Thyroid gland (tissue), 4 donors: ENCODE measurements at regions not wholly inside any gene's neighbourhood (a gene's known extent, or its start where the extent isn't known, plus 50 kb on each side); places are given as distances from the start of the nearest gene placed in this dataset.
A peak's percentile ranks its signal among the peaks of the same experiment; 100 is the strongest.

Experiments
- DNase-seq, 2 donors: peaks; one replicate each; pipeline ENCODE4 v3.0.0-alpha.2; 2019
- H3K27ac ChIP-seq, 3 donors: fragments of 200-600 bp; sonication (generic); 1 replicate in 2 of 3; 2 replicates in 1 of 3; pipeline ENCODE4 v1.5.1; 2016 to 2019; ENCODE audit warnings: mild to moderate bottlenecking in 1 of 3, moderate library complexity in 1 of 3
- H3K27me3 ChIP-seq: fragments of 200-600 bp; sonication (generic); one replicate; pipeline ENCODE4 v1.5.1; 2019
- H3K36me3 ChIP-seq, 2 donors: fragments of 200-600 bp; sonication (generic); one replicate each; pipeline ENCODE4 v1.5.1; 2016 to 2019
- H3K4me1 ChIP-seq, 2 donors: fragments of 200-600 bp; sonication (generic); one replicate each; pipeline ENCODE4 v1.5.1; 2017 to 2019
- H3K4me3 ChIP-seq, 3 donors: fragments of 200-600 bp; sonication (generic); replicated peaks in 1 of 3; 1 replicate in 2 of 3; 2 replicates in 1 of 3; pipeline ENCODE4 v1.5.1; 2016; ENCODE audit warnings: mild to moderate bottlenecking in 1 of 3
- H3K9me3 ChIP-seq: fragments of 200-600 bp; sonication (generic); one replicate; pipeline ENCODE4 v1.5.1; 2017
- POLR2A ChIP-seq, 2 donors: fragments of 450-650 bp; IDR thresholded peaks; one replicate each; pipeline ENCODE4 v1.6.1; 2017; ENCODE audit warnings: antibody characterized with exemption in 2 of 2, mild to moderate bottlenecking in 2 of 2, moderate library complexity in 1 of 2
- WGBS, 2 donors: methylation state at CpG; one replicate each; pipeline ENCODE4 v1.1.5; 2017; 5-methylcytosine and 5-hydroxymethylcytosine counted together
- intact Hi-C: fragments of 100-400 bp; cut with DNase I; formaldehyde crosslinking; loops from one replicate; pipeline ENCODE4 v1.15.1; 2023
- TF ChIP-seq, protein P1 (sequence below), 6 experiments: fragments of 200-600 bp in 3 of 6; fragments of 450-650 bp in 3 of 6; sonication (generic) in 3 of 6; IDR thresholded peaks; one replicate each; pipeline ENCODE4 v1.5.1; 2016 to 2019; ENCODE audit warnings: antibody characterized with exemption in 6 of 6, mild to moderate bottlenecking in 2 of 6, inconsistent platforms in 1 of 6, moderate library complexity in 1 of 6

DNA sequence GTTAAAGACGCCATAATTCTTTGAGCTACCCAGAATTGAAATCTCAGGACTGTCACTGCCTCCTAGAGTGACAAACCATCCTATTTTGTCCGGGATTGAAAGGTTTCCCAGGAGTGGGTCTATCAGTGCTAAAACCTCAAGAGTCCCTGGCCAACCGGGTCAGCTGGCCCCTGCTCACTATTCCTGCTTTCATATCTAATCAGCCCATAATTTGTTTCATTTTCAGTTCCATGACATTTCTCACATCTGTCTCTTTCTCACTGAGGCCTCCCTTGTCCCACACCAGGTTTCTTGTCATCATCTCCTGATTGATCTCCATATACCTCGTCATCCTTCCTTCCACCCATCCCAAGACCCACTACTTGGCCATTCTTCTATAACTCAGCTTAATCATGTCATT is 98.2 kb downstream of the SLC35B3 start:
- H3K4me3 ChIP-seq = no peak overlapping the region
- no peaks in the 10 kb centered on the region for H3K27me3 ChIP-seq
- H3K36me3 ChIP-seq = no peaks in the 10 kb centered on the region
- no peaks in the 10 kb centered on the region for H3K4me1 ChIP-seq
- no peaks in the 10 kb centered on the region for H3K9me3 ChIP-seq
- no peak for DNase-seq
- intact Hi-C loops = no loop called here
- H3K27ac ChIP-seq = no peak overlapping the region
- TF ChIP-seq, protein P1, sequence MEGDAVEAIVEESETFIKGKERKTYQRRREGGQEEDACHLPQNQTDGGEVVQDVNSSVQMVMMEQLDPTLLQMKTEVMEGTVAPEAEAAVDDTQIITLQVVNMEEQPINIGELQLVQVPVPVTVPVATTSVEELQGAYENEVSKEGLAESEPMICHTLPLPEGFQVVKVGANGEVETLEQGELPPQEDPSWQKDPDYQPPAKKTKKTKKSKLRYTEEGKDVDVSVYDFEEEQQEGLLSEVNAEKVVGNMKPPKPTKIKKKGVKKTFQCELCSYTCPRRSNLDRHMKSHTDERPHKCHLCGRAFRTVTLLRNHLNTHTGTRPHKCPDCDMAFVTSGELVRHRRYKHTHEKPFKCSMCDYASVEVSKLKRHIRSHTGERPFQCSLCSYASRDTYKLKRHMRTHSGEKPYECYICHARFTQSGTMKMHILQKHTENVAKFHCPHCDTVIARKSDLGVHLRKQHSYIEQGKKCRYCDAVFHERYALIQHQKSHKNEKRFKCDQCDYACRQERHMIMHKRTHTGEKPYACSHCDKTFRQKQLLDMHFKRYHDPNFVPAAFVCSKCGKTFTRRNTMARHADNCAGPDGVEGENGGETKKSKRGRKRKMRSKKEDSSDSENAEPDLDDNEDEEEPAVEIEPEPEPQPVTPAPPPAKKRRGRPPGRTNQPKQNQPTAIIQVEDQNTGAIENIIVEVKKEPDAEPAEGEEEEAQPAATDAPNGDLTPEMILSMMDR (IDR thresholded peaks at IDR 0.05) = no peak
- no peak for TF ChIP-seq POLR2A (IDR thresholded peaks at IDR 0.05)
- 46 to 48% methylated on average over 4 of the region's 4 CpGs for WGBS, 2 donors

DNA sequence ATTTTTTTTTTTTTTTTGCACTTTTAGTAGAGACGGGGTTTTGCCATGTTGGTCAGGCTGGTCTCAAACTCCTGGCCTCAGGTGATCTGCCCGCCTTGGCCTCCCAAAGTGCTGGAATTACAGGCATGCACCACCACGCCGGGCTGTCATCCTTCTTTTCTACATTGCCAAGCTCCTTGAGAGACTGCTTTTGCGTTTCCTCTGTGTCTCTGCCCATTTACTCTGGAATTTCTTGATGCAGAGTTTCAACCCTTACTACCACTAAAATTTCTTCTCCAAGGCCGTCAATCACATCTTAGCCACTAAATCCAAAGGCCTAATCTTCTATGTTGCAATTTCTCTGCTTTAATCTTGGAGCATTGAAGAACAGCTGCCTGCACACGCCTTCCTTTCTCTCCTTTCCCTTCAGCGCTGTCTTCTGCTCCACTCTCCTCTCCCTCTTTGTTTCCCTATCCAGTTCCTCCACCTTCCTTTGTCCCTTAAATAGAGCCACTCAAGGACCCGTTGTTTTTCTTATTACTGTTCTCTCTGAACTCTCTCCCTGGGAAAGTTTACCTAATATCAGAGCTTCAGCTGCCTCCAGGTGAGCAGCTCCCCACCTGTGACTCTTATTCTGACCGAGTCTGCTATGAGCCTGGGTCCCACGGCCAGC is 98.8 kb downstream of the SLC35B3 start:
- no peaks in the 10 kb centered on the region for H3K27me3 ChIP-seq
- H3K4me3 ChIP-seq = no peak overlapping the region
- peak; percentile 3 for DNase-seq
- no peak overlapping the region for H3K27ac ChIP-seq
- H3K4me1 ChIP-seq = no peaks in the 10 kb centered on the region
- H3K36me3 ChIP-seq = no peaks in the 10 kb centered on the region
- intact Hi-C loops = no loop called here
- no peaks in the 10 kb centered on the region for H3K9me3 ChIP-seq
- 58 to 65% methylated on average over 11 of the region's 11 CpGs for WGBS, 2 donors
- TF ChIP-seq POLR2A (IDR thresholded peaks at IDR 0.05) = no peak
- TF ChIP-seq, protein P1 (IDR thresholded peaks at IDR 0.05) = no peak

DNA sequence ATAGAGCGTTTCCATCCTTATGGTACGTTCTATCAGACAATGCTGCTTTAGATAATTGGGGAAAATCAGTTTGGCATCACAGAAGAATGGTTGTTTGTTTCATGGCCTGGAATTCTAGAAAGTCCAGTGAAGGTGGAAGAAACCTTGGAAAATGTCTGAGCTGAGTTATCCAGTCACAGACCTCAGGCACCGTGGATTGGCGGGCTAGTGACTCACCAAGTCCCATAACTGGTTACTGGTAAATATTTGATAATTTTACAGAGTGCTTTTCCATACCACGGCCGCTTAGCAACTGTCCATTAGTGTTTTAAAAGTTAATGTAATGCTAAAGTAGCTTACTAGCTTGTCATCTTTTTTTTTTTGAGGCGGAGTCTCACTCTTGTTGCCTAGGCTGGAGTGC is 99.4 kb downstream of the SLC35B3 start:
- Histone ChIP-seq H3K27me3 (no peaks in the 10 kb centered on the region), H3K36me3 (no peaks in the 10 kb centered on the region), H3K27ac (no peak overlapping the region), H3K4me3 (no peak overlapping the region), H3K9me3 (no peaks in the 10 kb centered on the region), H3K4me1 (no peaks in the 10 kb centered on the region)
- TF ChIP-seq, protein P1 (IDR thresholded peaks at IDR 0.05) = no peak
- no peak for TF ChIP-seq POLR2A (IDR thresholded peaks at IDR 0.05)
- DNase-seq = no peak
- WGBS, 2 donors = 94 to 96% methylated on average over 7 of the region's 7 CpGs
- intact Hi-C loops = no loop called here

DNA sequence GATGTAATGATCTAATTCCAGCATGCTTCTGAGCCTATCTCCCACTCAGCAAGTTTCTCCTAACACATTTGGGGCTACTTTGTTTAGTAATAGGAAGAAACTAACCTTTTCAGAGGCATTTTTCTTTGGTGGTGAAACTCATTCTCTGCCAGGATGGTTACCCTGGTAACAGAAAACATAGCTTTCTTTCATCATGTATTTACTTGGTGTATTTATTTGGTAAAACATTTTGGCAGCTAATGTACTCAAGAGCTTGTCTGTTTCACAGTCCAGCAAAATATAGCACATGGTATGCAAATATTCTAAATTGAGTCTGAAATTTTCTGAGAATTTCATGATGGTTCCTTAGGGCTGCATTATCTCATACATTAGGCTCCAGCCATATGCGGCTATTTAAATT is 100.0 kb downstream of the SLC35B3 start:
- Histone ChIP-seq H3K27ac (no peak overlapping the region), H3K4me3 (no peak overlapping the region), H3K9me3 (no peaks in the 10 kb centered on the region), H3K27me3 (no peaks in the 10 kb centered on the region), H3K36me3 (no peaks in the 10 kb centered on the region), H3K4me1 (no peaks in the 10 kb centered on the region)
- no peak for DNase-seq
- intact Hi-C loops = no loop called here
- TF ChIP-seq, protein P1 (IDR thresholded peaks at IDR 0.05) = no peak
- TF ChIP-seq POLR2A (IDR thresholded peaks at IDR 0.05) = no peak
- 91 to 100% methylated on average over 1 of the region's 1 CpG for WGBS, 2 donors

DNA sequence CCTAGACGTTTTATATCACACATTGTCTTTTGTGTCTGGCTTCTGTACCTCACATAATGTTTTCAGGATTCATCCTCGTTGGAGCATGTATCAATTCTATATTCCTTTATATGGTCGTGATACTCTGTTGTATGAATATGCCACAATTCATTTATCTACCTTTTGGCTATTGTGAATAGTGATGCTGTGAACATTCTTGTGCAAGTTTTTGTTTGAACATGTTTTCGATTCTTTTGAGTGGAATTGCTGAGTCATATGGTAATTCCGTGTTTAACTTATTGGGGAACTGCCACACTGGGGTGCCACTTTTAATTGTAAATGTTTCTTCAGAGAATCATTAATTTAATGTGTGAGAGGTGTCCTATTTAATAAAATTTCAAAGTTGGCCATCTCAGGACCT is 101.2 kb downstream of the SLC35B3 start:
- Histone ChIP-seq H3K36me3 (no peaks in the 10 kb centered on the region), H3K4me3 (no peak overlapping the region), H3K9me3 (no peaks in the 10 kb centered on the region), H3K27ac (no peak overlapping the region), H3K4me1 (no peaks in the 10 kb centered on the region), H3K27me3 (no peaks in the 10 kb centered on the region)
- DNase-seq = no peak
- TF ChIP-seq POLR2A (IDR thresholded peaks at IDR 0.05) = no peak
- TF ChIP-seq, protein P1 (IDR thresholded peaks at IDR 0.05) = no peak
- 79 to 88% methylated on average over 5 of the region's 5 CpGs for WGBS, 2 donors
- intact Hi-C loops = no loop called here
